Right atrium auricular region (tissue), 2 donors: ENCODE measurements at regions not wholly inside any gene's neighbourhood (a gene's known extent, or its start where the extent isn't known, plus 50 kb on each side); places are given as distances from the start of the nearest gene placed in this dataset.

Source experiments
- DNase-seq: peaks from one replicate; pipeline ENCODE4 v3.0.0-alpha.2; 2019; ENCODE audit warnings: low spot score
- H3K27ac ChIP-seq, 2 donors: fragments of 200-600 bp; sonication (generic); 1 replicate in 1 of 2; 2 replicates in 1 of 2; pipeline ENCODE4 v1.5.1; 2016 to 2019
- H3K27me3 ChIP-seq, 2 donors: fragments of 200-600 bp; sonication (generic); one replicate each; pipeline versions ENCODE4 v1.5.1 to v1.6.0; 2017 to 2019
- H3K36me3 ChIP-seq: fragments of 200-600 bp; sonication (generic); one replicate; pipeline ENCODE4 v1.5.1; 2016
- H3K4me1 ChIP-seq, 2 donors: fragments of 200-600 bp; sonication (generic); one replicate each; pipeline versions ENCODE4 v1.5.1 to v1.6.0; 2017 to 2019
- H3K4me3 ChIP-seq, 2 donors: fragments of 200-600 bp; sonication (generic); 1 replicate in 1 of 2; 2 replicates in 1 of 2; pipeline ENCODE4 v1.5.1; 2017 to 2019; ENCODE audit warnings: mild to moderate bottlenecking in 1 of 2, moderate library complexity in 1 of 2
- H3K9me3 ChIP-seq, 2 donors: fragments of 200-600 bp; sonication (generic); one replicate each; pipeline ENCODE4 v1.5.1; 2019
- CTCF ChIP-seq, 2 donors: fragments of 200-600 bp; sonication (generic); IDR thresholded peaks; one replicate each; pipeline ENCODE4 v1.5.1; 2019; ENCODE audit warnings: antibody characterized with exemption in 2 of 2

DNA sequence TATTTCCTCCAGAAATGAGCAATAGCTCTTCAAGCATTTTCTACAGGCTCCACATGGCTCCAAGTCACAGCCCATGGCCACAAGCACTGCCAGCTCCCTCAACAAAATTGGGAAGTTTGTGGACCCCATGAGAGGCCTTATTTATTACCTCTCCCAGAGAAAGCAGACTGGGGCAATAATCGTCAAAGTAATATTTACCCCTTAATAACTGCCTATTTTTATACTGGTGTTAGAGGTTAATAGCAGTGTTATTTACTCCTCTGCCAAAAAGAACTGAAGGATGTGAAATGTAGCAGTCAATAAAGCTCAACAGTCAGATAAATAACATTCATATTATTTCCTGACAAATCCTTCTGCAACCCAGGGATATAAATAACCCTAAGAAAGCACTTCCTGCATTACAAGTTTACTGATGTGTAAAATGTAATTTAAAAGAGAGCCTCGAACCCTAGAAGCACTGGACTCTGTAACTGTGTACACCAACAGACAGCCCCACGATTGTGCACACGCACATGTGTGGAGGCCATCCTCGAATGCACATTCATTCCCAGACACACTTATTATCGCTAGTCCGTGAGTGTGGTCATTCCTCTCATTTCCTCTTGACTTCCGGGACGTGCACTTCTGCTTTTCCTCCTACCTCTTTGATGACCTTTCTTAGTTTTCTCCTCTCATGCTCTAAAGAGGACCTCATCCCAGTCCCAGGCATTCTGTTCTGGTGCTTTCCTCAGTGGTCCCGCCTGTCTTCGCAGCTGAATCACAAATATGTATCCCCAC is 157.4 kb downstream of the EVX1 start:
- no peak for DNase-seq
- no peak overlapping the region for H3K27ac ChIP-seq
- TF ChIP-seq CTCF (IDR thresholded peaks at IDR 0.05), result no peak
- no peaks in the 10 kb centered on the region for H3K9me3 ChIP-seq
- H3K36me3 ChIP-seq, result no peaks in the 10 kb centered on the region
- H3K27me3 ChIP-seq, result no peaks in the 10 kb centered on the region
- no peaks in the 10 kb centered on the region for H3K4me1 ChIP-seq
- no peak overlapping the region for H3K4me3 ChIP-seq

- no peak for TF ChIP-seq CTCF (IDR thresholded peaks at IDR 0.05)
- no peaks in the 10 kb centered on the region for H3K9me3 ChIP-seq
- H3K27me3 ChIP-seq, result no peaks in the 10 kb centered on the region
- no peaks in the 10 kb centered on the region for H3K36me3 ChIP-seq
- no peak overlapping the region for H3K27ac ChIP-seq
- H3K4me1 ChIP-seq, result no peaks in the 10 kb centered on the region
- no peak overlapping the region for H3K4me3 ChIP-seq
- no peak for DNase-seq
These were observed 163.2 kb downstream of the EVX1 start for GRCh38 chr7:27405780-27406179.

DNA sequence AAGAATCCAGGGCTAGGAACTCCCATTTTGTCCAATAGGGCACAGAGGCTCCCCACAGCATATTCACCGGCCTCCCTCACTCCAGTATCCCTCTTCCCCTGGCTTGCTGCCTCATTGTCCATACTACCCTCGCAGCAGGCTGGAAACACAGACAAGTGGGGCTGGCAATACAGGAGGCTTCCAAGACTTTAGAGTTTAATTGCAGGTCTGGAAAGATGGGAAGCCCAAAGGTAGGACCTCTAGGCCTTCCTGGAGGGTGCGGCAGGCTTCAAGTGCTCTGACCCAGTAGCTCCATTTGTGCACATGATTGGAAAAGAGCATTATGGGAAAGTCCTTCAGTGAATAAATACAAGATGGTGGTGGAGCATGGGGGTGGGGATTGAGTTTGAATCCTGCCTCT is 166.7 kb downstream of the EVX1 start:
- H3K9me3 ChIP-seq, result no peaks in the 10 kb centered on the region
- H3K36me3 ChIP-seq, result no peaks in the 10 kb centered on the region
- DNase-seq, result no peak
- no peaks in the 10 kb centered on the region for H3K27me3 ChIP-seq
- no peak overlapping the region for H3K27ac ChIP-seq
- no peaks in the 10 kb centered on the region for H3K4me1 ChIP-seq
- no peak for TF ChIP-seq CTCF (IDR thresholded peaks at IDR 0.05)
- no peak overlapping the region for H3K4me3 ChIP-seq

- no peak for DNase-seq
- Histone ChIP-seq H3K27me3 (no peaks in the 10 kb centered on the region), H3K4me1 (no peaks in the 10 kb centered on the region), H3K36me3 (no peaks in the 10 kb centered on the region), H3K4me3 (no peak overlapping the region), H3K27ac (no peak overlapping the region), H3K9me3 (no peaks in the 10 kb centered on the region)
- TF ChIP-seq CTCF (IDR thresholded peaks at IDR 0.05), result no peak
These were observed 167.2 kb downstream of the EVX1 start for GRCh38 chr7:27409776-27410175.

- H3K27ac ChIP-seq, result no peak overlapping the region
- no peak overlapping the region for H3K4me3 ChIP-seq
- H3K36me3 ChIP-seq, result no peaks in the 10 kb centered on the region
- TF ChIP-seq CTCF (IDR thresholded peaks at IDR 0.05), result no peak
- H3K4me1 ChIP-seq, result no peaks in the 10 kb centered on the region
- no peaks in the 10 kb centered on the region for H3K9me3 ChIP-seq
- H3K27me3 ChIP-seq, result no peaks in the 10 kb centered on the region
- no peak for DNase-seq
These were observed 168.4 kb downstream of the EVX1 start for GRCh38 chr7:27410812-27411544.
